GM13976 (cell line): ENCODE measurements at regions not wholly inside any gene's neighbourhood (a gene's known extent, or its start where the extent isn't known, plus 50 kb on each side); places are given as distances from the start of the nearest gene placed in this dataset.
"Not testable (repeated sequence)": the region's sequence is repeated elsewhere in the genome, so short reads cannot be mapped to it uniquely, and the experiment has no call there.

ENCODE experiments used
- DNase-seq: peaks from one replicate; pipeline ENCODE4 v3.0.0; 2012; ENCODE audit warnings: low spot score
- in situ Hi-C: fragments of 300-500 bp; cut with MboI; formaldehyde crosslinking; loops from one replicate; pipeline ENCODE4 v1.12.0; 2022; ENCODE audit warnings: low sequenced_read_pairs, mixed read lengths, inconsistent platforms; ENCODE audit not compliant: unreplicated experiment

DNA sequence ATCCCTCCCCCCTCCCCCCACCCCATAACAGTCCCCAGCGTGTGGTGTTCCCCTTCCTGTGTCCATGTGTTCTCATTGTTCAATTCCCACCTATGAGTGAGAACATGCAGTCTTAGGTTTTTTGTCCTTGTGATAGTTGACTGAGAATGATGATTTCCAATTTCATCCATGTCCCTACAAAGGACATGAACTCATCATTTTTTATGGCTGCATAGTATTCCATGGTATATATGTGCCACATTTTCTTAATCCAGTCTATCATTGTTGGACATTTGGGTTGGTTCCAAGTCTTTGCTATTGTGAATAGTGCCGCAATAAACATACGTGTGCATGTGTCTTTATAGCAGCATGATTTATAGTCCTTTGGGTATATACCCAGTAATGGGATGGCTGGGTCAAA is 180.1 kb upstream of the C1QTNF3 start:
- DNase-seq, in situ Hi-C loops: not testable (repeated sequence)

- in situ Hi-C loops, DNase-seq: not testable (repeated sequence)
Observed at GRCh38 chr5:34230402-34230801, 187.4 kb upstream of the C1QTNF3 start.

- DNase-seq, in situ Hi-C loops: not testable (repeated sequence)
Observed at GRCh38 chr5:34243802-34244201, 200.8 kb upstream of the C1QTNF3 start.

DNA sequence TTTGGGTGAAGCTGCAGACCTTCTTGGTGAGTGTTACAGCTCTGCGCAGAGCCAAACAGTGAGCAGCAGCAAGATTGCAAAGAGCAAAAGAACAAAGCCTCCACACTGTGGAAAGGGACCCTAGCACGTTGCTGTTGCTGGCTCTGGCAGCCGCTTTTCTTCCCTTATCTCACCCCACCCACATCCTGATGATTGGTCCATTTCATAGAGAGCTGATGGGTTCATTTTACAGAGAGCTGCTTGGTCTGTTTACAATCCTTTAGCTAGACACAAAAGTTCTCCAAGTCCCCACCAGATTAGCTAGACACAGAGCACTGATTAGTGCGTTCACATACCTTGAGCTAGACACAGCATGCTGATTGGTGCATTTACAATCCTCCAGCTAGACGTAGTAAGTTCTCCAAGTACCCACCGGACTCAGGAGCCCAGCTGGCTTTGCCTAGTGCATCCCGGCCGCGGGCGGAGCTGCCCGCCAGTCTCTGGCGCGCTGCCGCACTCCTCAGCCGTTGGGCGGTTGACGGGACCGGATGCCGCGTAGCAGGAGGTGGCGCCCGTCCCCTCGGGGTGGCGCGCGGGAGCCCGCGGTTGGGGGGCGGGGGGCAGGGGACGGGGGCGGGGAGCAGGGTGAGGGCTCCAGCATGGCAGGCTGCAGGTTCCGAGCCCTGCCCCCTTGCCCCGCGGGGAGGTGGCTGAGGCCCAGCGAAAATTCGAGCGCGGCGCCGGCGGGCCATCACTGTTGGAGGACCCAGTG is 201.4 kb upstream of the C1QTNF3 start:
- in situ Hi-C loops, DNase-seq: not testable (repeated sequence)

- in situ Hi-C loops, DNase-seq: not testable (repeated sequence)
Observed at GRCh38 chr5:34245032-34245394, 202.0 kb upstream of the C1QTNF3 start.

DNA sequence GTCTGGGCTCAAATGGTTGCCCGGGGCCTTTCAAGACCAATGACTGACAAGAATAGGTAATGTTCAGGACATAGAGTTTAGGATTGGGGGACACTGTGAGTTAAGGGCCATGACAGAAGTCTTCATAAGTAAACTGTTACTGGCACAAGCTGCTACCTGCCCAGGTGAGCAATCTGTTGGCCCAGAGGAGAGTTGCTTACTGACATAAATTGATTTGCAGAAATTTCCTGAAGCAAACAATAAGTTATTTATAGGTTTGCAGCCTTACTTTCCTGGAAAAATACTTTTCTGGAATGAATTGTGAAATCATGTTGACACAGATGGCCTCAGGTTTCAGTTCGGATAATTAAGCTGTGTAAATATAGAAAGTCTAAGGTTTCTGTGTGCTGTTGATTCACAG is 202.8 kb upstream of the C1QTNF3 start:
- DNase-seq, in situ Hi-C loops: not testable (repeated sequence)

- in situ Hi-C loops: not testable (repeated sequence)
Observed at GRCh38 chr5:34258598-34258997, 215.6 kb upstream of the C1QTNF3 start.

GRCh38 chr5:34261020-34261419 is 218.0 kb upstream of the C1QTNF3 start:
- in situ Hi-C loops, DNase-seq: not testable (repeated sequence)

More at GRCh38 chr5:34258598-34258997, 215.6 kb upstream of the C1QTNF3 start:
- DNase-seq: not testable (repeated sequence)

- DNase-seq, in situ Hi-C loops: not testable (repeated sequence)
Observed at GRCh38 chr5:34266151-34266550, 223.1 kb upstream of the C1QTNF3 start.

DNA sequence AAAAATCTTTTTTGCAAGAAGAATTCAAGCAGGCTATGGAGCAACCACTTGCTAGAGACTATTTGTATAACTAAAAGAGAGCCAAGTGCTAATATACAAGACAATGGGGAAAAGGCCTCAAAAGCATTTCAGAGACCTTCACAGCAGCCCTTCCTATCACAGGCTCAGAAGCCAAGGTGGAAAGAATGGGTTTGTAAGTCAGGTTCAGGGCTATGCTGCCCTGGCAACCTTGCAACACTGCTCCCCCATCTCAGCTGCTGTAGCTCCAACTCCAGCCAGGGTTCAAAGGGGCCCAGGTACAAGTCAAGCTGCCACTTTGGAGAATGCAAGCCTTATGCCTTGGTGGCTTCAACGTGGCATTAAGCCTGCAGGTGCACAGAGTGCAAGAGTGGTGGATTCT is 253.7 kb upstream of the C1QTNF3 start:
- in situ Hi-C loops: not testable (repeated sequence)

GRCh38 chr5:34329201-34329600 is 286.2 kb upstream of the C1QTNF3 start:
- in situ Hi-C loops, DNase-seq: not testable (repeated sequence)

More for the DNA sequence above, 253.7 kb upstream of the C1QTNF3 start:
- DNase-seq: not testable (repeated sequence)

DNA sequence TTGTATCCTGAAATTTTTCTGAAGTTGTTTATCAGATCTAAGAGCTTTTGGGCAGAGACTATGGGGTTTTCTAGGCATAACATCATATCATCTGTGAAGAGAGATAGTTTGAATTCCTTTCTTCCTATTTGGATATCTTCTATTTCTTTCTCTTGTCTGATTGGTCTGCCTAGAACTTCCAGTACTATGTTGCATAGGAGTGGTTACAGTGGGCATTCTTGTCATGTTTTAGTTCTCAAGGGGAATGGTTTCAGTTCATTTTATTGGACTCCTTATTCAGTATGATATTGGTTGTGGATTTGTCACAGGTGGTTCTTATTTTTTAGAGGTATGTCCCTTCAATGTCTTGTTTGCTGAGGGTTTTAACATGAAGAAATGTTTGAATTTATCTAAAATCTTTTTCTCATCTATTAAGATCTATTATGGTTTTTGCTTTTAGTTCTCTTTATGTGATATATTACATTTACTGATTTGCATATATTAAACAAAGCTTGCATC is 286.6 kb upstream of the C1QTNF3 start:
- DNase-seq, in situ Hi-C loops: not testable (repeated sequence)

DNA sequence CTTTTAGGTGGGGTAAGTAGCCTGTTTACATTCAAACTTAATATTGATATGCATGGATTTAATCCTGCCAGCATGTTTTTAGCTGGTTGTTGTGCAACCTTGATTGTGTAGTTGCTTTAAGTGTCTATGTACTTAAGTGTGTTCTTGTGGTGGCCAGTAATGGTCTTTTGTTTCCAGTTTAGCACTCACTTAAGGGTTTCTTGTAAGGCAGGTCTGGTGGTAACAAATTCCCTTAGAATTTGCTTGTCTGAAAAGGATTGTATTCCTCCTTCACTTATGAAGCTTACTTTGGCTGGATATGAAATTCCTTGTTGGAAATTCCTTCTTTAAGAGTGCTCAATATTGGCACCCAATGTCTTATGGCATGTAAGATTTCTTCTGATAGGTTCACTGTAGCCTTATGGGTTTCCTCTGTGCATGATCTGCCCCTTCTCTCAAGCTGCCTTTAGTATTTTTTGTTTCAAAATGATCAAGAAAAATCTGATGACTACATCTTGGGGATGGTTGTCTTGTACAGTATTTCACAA is 289.0 kb upstream of the C1QTNF3 start:
- in situ Hi-C loops, DNase-seq: not testable (repeated sequence)

- DNase-seq, in situ Hi-C loops: not testable (repeated sequence)
Observed at GRCh38 chr5:34339408-34340001, 296.5 kb upstream of the C1QTNF3 start.

DNA sequence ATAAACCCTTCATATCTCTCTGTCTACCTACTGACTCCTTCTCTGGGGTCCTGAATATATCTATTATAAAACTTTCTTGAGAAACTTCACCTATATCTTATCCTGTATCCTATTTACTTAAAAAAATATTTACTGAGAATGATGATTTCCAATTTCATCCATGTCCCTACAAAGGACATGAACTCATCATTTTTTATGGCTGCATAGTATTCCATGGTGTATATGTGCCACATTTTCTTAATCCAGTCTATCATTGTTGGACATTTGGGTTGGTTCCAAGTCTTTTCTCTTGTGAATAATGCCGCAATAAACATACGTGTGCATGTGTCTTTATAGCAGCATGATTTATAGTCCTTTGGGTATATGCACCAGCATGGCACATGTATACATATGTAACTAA is 301.7 kb upstream of the RAI14 start:
- DNase-seq, in situ Hi-C loops: not testable (repeated sequence)

- in situ Hi-C loops, DNase-seq: not testable (repeated sequence)
Observed at GRCh38 chr5:34371417-34371816, 284.7 kb upstream of the RAI14 start.

- DNase-seq, in situ Hi-C loops: not testable (repeated sequence)
Observed at GRCh38 chr5:34371817-34372216, 284.3 kb upstream of the RAI14 start.

DNA sequence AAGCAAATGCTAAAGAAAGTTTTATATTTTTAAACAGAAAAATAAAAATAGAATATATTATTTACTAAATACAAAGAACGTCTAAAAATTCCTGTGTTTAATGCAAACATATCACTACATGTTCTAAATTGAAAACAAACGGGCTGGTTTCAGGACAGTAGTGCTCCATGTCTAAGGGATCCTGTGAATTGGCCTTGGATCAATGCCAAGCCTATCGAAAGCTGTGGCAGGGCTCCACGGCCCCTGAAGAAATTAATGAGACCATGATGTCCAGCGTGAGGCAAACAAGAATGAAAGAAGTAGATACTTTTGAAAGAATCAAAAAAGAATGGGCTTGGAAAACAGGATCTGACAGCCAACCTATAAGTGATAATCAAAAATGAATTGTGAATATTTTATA is 283.4 kb upstream of the RAI14 start:
- DNase-seq, in situ Hi-C loops: not testable (repeated sequence)

DNA sequence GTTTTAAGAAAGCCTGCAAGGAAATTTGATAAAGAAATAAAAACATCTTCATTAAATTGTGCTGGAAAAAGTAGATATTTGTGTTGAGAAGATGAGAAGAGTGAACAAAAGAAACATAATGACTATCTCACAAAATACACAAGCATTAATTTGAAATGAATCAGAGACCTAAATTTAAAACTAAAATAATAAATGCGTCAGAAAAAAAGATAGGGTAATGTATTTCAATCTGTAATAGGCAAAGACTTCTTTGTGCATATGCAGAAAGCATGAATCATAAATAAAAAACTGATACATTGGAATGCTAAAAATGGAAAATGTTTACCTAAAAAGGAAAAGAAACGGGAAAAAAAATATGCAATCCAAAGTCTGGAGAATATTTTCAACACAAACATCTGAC is 278.5 kb upstream of the RAI14 start:
- DNase-seq, in situ Hi-C loops: not testable (repeated sequence)
